H1 (cell line): ENCODE measurements at regions not wholly inside any gene's neighbourhood (a gene's known extent, or its start where the extent isn't known, plus 50 kb on each side); places are given as distances from the start of the nearest gene placed in this dataset.

ENCODE experiments used
- CTCF ChIA-PET: fragments of 300-600 bp; sonication (Branson Sonifier 250); formaldehyde crosslinking; loops from one replicate; lab custom pipeline; 2021; ENCODE audit not compliant: partially characterized antibody; lab: Charles Lee
- POLR2A ChIA-PET: fragments of 300-600 bp; sonication (Branson Sonifier 250); formaldehyde crosslinking; loops from one replicate; lab custom pipeline; 2021; ENCODE audit warnings: inconsistent platforms; ENCODE audit not compliant: partially characterized antibody; lab: Charles Lee
- DNase-seq, 2 experiments: peaks; one replicate each; pipeline versions ENCODE4 v3.0.0 to v3.0.0-alpha.2; 2010 to 2022; ENCODE audit warnings: low spot score in 2 of 2, low read depth in 1 of 2, mixed read lengths in 1 of 2
- FAIRE-seq: peaks from 2 replicates; lab custom pipeline; 2011; peaks lifted over from hg19 to GRCh38; lab: Jason Lieb, UNC
- H2AFZ ChIP-seq: 2 replicates; pipeline ENCODE4 v1.8.1; 2012; ENCODE audit warnings: low read length, inconsistent platforms
- H2AK5ac ChIP-seq: 2 replicates; pipeline ENCODE4 v1.6.1; 2013; ENCODE audit warnings: low read depth, low read length
- H2BK120ac ChIP-seq: replicated peaks from 2 replicates; pipeline ENCODE3; 2013; ENCODE audit warnings: low read depth, low read length, inconsistent platforms
- H2BK12ac ChIP-seq: 2 replicates; pipeline ENCODE4 v1.6.1; 2013; ENCODE audit warnings: low read depth, low read length
- H2BK15ac ChIP-seq: 2 replicates; pipeline ENCODE4 v1.6.1; 2013; ENCODE audit warnings: low read length
- H2BK20ac ChIP-seq: 2 replicates; pipeline ENCODE4 v1.6.1; 2013; ENCODE audit warnings: low read length
- H2BK5ac ChIP-seq: 2 replicates; pipeline ENCODE4 v1.6.1; 2013; ENCODE audit warnings: low read depth, low read length
- H3K14ac ChIP-seq: 2 replicates; pipeline ENCODE4 v1.6.1; 2013; ENCODE audit warnings: inconsistent platforms; ENCODE audit not compliant: insufficient read length
- H3K18ac ChIP-seq: 2 replicates; pipeline ENCODE4 v1.6.1; 2013; ENCODE audit warnings: low read length; ENCODE audit errors: extremely low read depth
- H3K23ac ChIP-seq: 2 replicates; pipeline ENCODE4 v1.6.1; 2013; ENCODE audit warnings: inconsistent platforms; ENCODE audit not compliant: insufficient read length
- H3K23me2 ChIP-seq: 2 replicates; pipeline ENCODE4 v1.6.1; 2013; ENCODE audit warnings: low read depth, low read length
- H3K27ac ChIP-seq: 2 replicates; pipeline ENCODE4 v1.6.1; 2011; ENCODE audit warnings: low read depth, low read length, inconsistent platforms
- H3K27me3 ChIP-seq, 4 experiments: replicated peaks in 1 of 4; 1 replicate in 1 of 4; 2 replicates in 3 of 4; pipeline versions ENCODE4 v1.6.1 to v1.8.1; 2011 to 2013; ENCODE audit warnings: low read length in 3 of 4, mild to moderate bottlenecking in 3 of 4, inconsistent platforms in 2 of 4, mixed read lengths in 2 of 4, moderate library complexity in 1 of 4; ENCODE audit not compliant: control insufficient read depth in 3 of 4, insufficient read depth in 3 of 4; ENCODE audit errors: extremely low read depth in 1 of 4
- H3K36me3 ChIP-seq, 4 experiments: 2 replicates each; pipeline versions ENCODE4 v1.6.1 to v1.8.1; 2011 to 2013; ENCODE audit warnings: mild to moderate bottlenecking in 4 of 4, low read length in 3 of 4, moderate library complexity in 2 of 4, control low read depth in 1 of 4, inconsistent platforms in 1 of 4; ENCODE audit not compliant: insufficient read depth in 4 of 4, control insufficient read depth in 2 of 4
- H3K4ac ChIP-seq: replicated peaks from 2 replicates; pipeline ENCODE3; 2013; ENCODE audit warnings: low read length, low read depth, mixed read lengths, inconsistent platforms; ENCODE audit not compliant: insufficient read length
- H3K4me1 ChIP-seq, 4 experiments: replicated peaks in 1 of 4; 1 replicate in 1 of 4; 2 replicates in 3 of 4; pipeline versions ENCODE4 v1.6.1 to v1.8.1; 2011 to 2013; ENCODE audit warnings: low read length in 3 of 4, inconsistent platforms in 2 of 4, mixed read lengths in 1 of 4; ENCODE audit not compliant: insufficient read depth in 4 of 4, control insufficient read depth in 3 of 4
- H3K4me2 ChIP-seq, 2 experiments: 2 replicates each; pipeline versions ENCODE4 v1.6.1 to v1.8.1; 2011 to 2013; ENCODE audit warnings: low read depth in 2 of 2, low read length in 2 of 2, control low read depth in 1 of 2, inconsistent platforms in 1 of 2, mild to moderate bottlenecking in 1 of 2; ENCODE audit not compliant: insufficient read depth in 1 of 2
- H3K4me3 ChIP-seq, 4 experiments: fragments of 200-600, 300-600 bp in 1 of 4; sonication (generic), shearing (Covaris generic), sonication (Bioruptor Twin) in 1 of 4; 2 replicates each; pipeline versions ENCODE4 v1.5.1 to v1.8.1; 2011 to 2016; ENCODE audit warnings: low read length in 4 of 4, low read depth in 3 of 4, control low read depth in 2 of 4, inconsistent platforms in 2 of 4, mild to moderate bottlenecking in 2 of 4, mixed read lengths in 1 of 4, moderate library complexity in 1 of 4; ENCODE audit not compliant: insufficient read depth in 2 of 4; ENCODE audit errors: extremely low read depth in 1 of 4
- H3K56ac ChIP-seq: replicated peaks from 2 replicates; pipeline ENCODE3; 2013; ENCODE audit warnings: low read depth, mild to moderate bottlenecking, mixed read lengths, low read length, inconsistent platforms; ENCODE audit not compliant: insufficient read length
- H3K79me1 ChIP-seq: 2 replicates; pipeline ENCODE4 v1.6.1; 2013; ENCODE audit warnings: low read depth, low read length, control low read depth
- H3K79me2 ChIP-seq, 2 experiments: 2 replicates each; pipeline versions ENCODE4 v1.6.1 to v1.8.1; 2012 to 2013; ENCODE audit warnings: low read length in 2 of 2, mild to moderate bottlenecking in 2 of 2, inconsistent platforms in 1 of 2; ENCODE audit not compliant: insufficient read depth in 2 of 2, control insufficient read depth in 1 of 2
- H3K9ac ChIP-seq, 4 experiments: replicated peaks in 1 of 4; 1 replicate in 1 of 4; 2 replicates in 3 of 4; pipeline versions ENCODE4 v1.6.1 to v1.8.1; 2011 to 2013; ENCODE audit warnings: low read depth in 3 of 4, low read length in 3 of 4, control low read depth in 2 of 4, mild to moderate bottlenecking in 2 of 4, moderate library complexity in 2 of 4, inconsistent platforms in 1 of 4; ENCODE audit errors: extremely low read depth in 1 of 4
- H3K9me3 ChIP-seq, 2 experiments: 2 replicates each; pipeline versions ENCODE4 v1.6.1 to v1.8.1; 2012 to 2013; ENCODE audit warnings: mild to moderate bottlenecking in 2 of 2, moderate library complexity in 2 of 2, control low read depth in 1 of 2, inconsistent platforms in 1 of 2, low read depth in 1 of 2, low read length in 1 of 2, mixed read lengths in 1 of 2; ENCODE audit not compliant: insufficient read depth in 2 of 2
- H4K20me1 ChIP-seq, 2 experiments: replicated peaks in 1 of 2; 2 replicates each; pipeline versions ENCODE3 to v1.8.1; 2011 to 2013; ENCODE audit warnings: inconsistent platforms in 2 of 2, low read length in 2 of 2, mild to moderate bottlenecking in 1 of 2; ENCODE audit not compliant: insufficient read depth in 2 of 2, control insufficient read depth in 1 of 2
- H4K5ac ChIP-seq: 2 replicates; pipeline ENCODE4 v1.6.1; 2013; ENCODE audit warnings: low read length, low read depth, mixed read lengths, inconsistent platforms; ENCODE audit not compliant: insufficient read length
- H4K8ac ChIP-seq: 2 replicates; pipeline ENCODE4 v1.8.0; 2013; ENCODE audit warnings: mild to moderate bottlenecking, moderate library complexity, low read length, inconsistent platforms; ENCODE audit not compliant: insufficient read depth; ENCODE audit errors: extremely low read depth
- H4K91ac ChIP-seq: replicated peaks from 2 replicates; pipeline ENCODE3; 2013; ENCODE audit warnings: low read length, mixed read lengths, inconsistent platforms; ENCODE audit not compliant: insufficient read length
- EGR1 ChIP-seq: IDR thresholded peaks from 2 replicates; pipeline ENCODE4 v1.6.1; 2011; ENCODE audit warnings: low read depth, low read length, borderline replicate concordance
- EP300 ChIP-seq, 2 experiments: IDR thresholded peaks; 1 replicate in 1 of 2; 2 replicates in 1 of 2; pipeline ENCODE4 v1.6.1; 2011 to 2012; ENCODE audit warnings: low read depth in 2 of 2, low read length in 2 of 2, mild to moderate bottlenecking in 2 of 2, borderline replicate concordance in 1 of 2, inconsistent platforms in 1 of 2, moderate library complexity in 1 of 2
- HDAC2 ChIP-seq, 2 experiments: fragments of 300-600 bp in 1 of 2; sonication (generic) in 1 of 2; IDR thresholded peaks; 2 replicates each; pipeline ENCODE4 v1.6.1; 2011 to 2012; ENCODE audit warnings: low read depth in 2 of 2, low read length in 2 of 2, mild to moderate bottlenecking in 2 of 2, moderate library complexity in 2 of 2, borderline replicate concordance in 1 of 2, inconsistent platforms in 1 of 2
- HDAC6 ChIP-seq: IDR thresholded peaks from one replicate; pipeline ENCODE4 v1.7.1; 2012; ENCODE audit warnings: low read depth, mild to moderate bottlenecking, inconsistent platforms, low read length, moderate library complexity
- KDM4A ChIP-seq: IDR thresholded peaks from one replicate; pipeline ENCODE4 v1.7.1; 2012; ENCODE audit warnings: low read depth, mild to moderate bottlenecking, moderate library complexity, low read length, inconsistent platforms; ENCODE audit not compliant: severe bottlenecking
- NRF1 ChIP-seq: IDR thresholded peaks from 2 replicates; pipeline ENCODE4 v1.6.1; 2011; ENCODE audit warnings: mild to moderate bottlenecking, low read depth, low read length, improper control_type of control experiment
- SP2 ChIP-seq: IDR thresholded peaks from 2 replicates; pipeline ENCODE4 v1.6.1; 2012; ENCODE audit warnings: mild to moderate bottlenecking, low read length, inconsistent platforms
- SRF ChIP-seq: IDR thresholded peaks from 2 replicates; pipeline ENCODE4 v1.6.1; 2011; ENCODE audit warnings: mild to moderate bottlenecking, low read depth, low read length, moderate library complexity
- SUZ12 ChIP-seq: fragments of 200-600 bp; sonication (generic); IDR thresholded peaks from 2 replicates; pipeline ENCODE4 v1.6.1; 2012; ENCODE audit warnings: mild to moderate bottlenecking, inconsistent platforms, low read length, moderate library complexity, mixed read lengths
- TCF12 ChIP-seq: IDR thresholded peaks from 2 replicates; pipeline ENCODE4 v1.6.1; 2011; ENCODE audit warnings: low read depth, mild to moderate bottlenecking, low read length
- ZNF274 ChIP-seq: IDR thresholded peaks from 2 replicates; pipeline ENCODE4 v1.7.0; 2012; ENCODE audit warnings: low read length, borderline replicate concordance; ENCODE audit errors: extremely low read depth
- WGBS, 2 experiments: shearing (Covaris generic) in 1 of 2; methylation state at CpG; one replicate each; pipeline versions ENCODE4 v1.1.6 to v1.1.7; 2013 to 2015; ENCODE audit warnings: low lambda C conversion rate in 2 of 2, mixed read lengths in 2 of 2, inconsistent platforms in 1 of 2, low coverage in 1 of 2, missing lambda C conversion rate in 1 of 2; ENCODE audit not compliant: insufficient replicate concordance in 2 of 2, insufficient coverage in 1 of 2, insufficient read length in 1 of 2; ENCODE audit errors: extremely low coverage in 1 of 2, missing lambda C conversion rate in 1 of 2; 5-methylcytosine and 5-hydroxymethylcytosine counted together

DNA sequence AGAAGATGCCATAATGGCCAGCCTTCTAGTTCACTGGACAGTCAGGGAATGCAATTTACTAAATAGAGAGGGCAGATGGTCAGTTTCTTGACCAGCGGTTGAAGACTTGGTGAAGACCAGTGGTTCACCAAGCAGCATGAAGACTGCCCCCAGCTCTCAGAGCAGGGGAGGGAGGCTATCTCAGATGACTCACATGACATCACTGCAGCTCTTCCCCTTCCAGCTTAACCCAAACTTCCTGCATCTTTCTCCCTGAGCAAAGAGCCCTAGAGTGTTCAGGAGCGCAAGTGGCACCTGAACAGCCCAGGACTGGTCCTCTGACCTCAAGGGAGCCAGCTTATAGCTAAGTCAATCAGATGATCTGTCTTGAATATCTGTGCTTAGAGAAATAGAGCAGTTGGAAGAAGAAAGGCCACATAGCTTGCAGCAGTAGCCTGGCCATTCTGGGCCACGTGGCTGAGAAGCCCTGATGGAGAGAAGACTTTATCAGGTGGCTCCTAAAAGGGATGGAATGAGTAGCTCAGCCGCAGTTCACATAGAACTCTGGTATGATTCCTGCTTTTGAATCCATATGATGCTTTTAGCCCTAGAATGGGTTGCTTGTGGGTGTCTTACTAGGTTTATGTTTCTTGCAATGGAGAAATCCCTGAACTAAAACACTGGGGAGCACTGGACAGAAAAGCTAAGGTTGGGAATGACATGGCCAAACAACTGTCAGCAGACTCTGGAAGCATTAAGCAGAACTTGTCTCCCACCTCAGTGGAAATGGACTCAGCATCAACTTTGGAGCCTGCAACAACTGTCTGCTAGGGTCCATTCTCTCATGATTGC, 392.1 kb upstream of the CCL2 start:
- H3K18ac ChIP-seq, result no peak overlapping the region
- FAIRE-seq (no peak), DNase-seq (no peak)
- H2BK12ac ChIP-seq, result no peak overlapping the region
- no peak overlapping the region for H4K8ac ChIP-seq
- no peak overlapping the region for H3K14ac ChIP-seq
- no peaks in the 10 kb centered on the region for H3K27me3 ChIP-seq
- H2BK120ac ChIP-seq, result no peak overlapping the region
- no peak overlapping the region for H3K4me2 ChIP-seq
- H3K4me3 ChIP-seq, result no peak overlapping the region
- no peak overlapping the region for H2BK15ac ChIP-seq
- no peak overlapping the region for H3K9ac ChIP-seq
- H2BK20ac ChIP-seq, result no peak overlapping the region
- no peak for TF ChIP-seq SP2
- no peak for TF ChIP-seq SUZ12
- TF ChIP-seq HDAC6, result no peak
- no peak for TF ChIP-seq KDM4A
- TF ChIP-seq TCF12, result no peak
- TF ChIP-seq EP300 (IDR thresholded peaks at IDR 0.05; ENCODE audit: borderline replicate concordance in 1 of 2, low read depth in 2 of 2, low read length in 2 of 2), result no peak
- no peak for TF ChIP-seq ZNF274
- no peak for TF ChIP-seq HDAC2 (IDR thresholded peaks at IDR 0.05; ENCODE audit: borderline replicate concordance in 1 of 2, low read depth in 2 of 2, low read length in 2 of 2)
- TF ChIP-seq EGR1, result no peak
- TF ChIP-seq NRF1, result no peak
- TF ChIP-seq SRF, result no peak
- no peak overlapping the region for H2AFZ ChIP-seq
- no peak overlapping the region for H3K4ac ChIP-seq
- H3K23ac ChIP-seq, result no peak overlapping the region
- 69% methylated on average over 4 of the region's 4 CpGs; no CpG with 5 or more reads in 1 of the 2 experiments for WGBS, 2 experiments
- H3K36me3 ChIP-seq, result no peaks in the 10 kb centered on the region
- H3K56ac ChIP-seq, result no peak overlapping the region
- H3K23me2 ChIP-seq, result no peaks in the 10 kb centered on the region
- H2BK5ac ChIP-seq, result no peak overlapping the region
- no peak overlapping the region for H2AK5ac ChIP-seq
- H3K4me1 ChIP-seq, result peaks cover 0 to 7% (median 2%) of the 10 kb centered on the region in 4 experiments; a peak in 4 of 7 replicates
- ChIA-PET CTCF (interaction anchor here (0.7 to 1.8 kb wide), 7 partner anchors 9 to 84 kb away, joined by 3 to 9 read pairs (median 3); no protein-coding TSS in a partner anchor), POLR2A (no interaction called here)
- H3K79me1 ChIP-seq, result no peaks in the 10 kb centered on the region
- H4K5ac ChIP-seq, result no peak overlapping the region
- H3K27ac ChIP-seq, result no peak overlapping the region
- no peaks in the 10 kb centered on the region for H3K9me3 ChIP-seq
- H4K91ac ChIP-seq, result no peak overlapping the region
- H3K79me2 ChIP-seq, result no peaks in the 10 kb centered on the region
- H4K20me1 ChIP-seq, result no peaks in the 10 kb centered on the region
